Hippocampal formation (tissue), 2 donors: ENCODE measurements at regions not wholly inside any gene's neighbourhood (a gene's known extent, or its start where the extent isn't known, plus 50 kb on each side); places are given as distances from the start of the nearest gene placed in this dataset.
"Not testable (repeated sequence)": the region's sequence is repeated elsewhere in the genome, so short reads cannot be mapped to it uniquely, and the experiment has no call there.

Experiments
- DNase-seq, 2 donors: peaks; one replicate each; lab custom pipeline; 2025; lab: John Stamatoyannopoulos, UW

DNA sequence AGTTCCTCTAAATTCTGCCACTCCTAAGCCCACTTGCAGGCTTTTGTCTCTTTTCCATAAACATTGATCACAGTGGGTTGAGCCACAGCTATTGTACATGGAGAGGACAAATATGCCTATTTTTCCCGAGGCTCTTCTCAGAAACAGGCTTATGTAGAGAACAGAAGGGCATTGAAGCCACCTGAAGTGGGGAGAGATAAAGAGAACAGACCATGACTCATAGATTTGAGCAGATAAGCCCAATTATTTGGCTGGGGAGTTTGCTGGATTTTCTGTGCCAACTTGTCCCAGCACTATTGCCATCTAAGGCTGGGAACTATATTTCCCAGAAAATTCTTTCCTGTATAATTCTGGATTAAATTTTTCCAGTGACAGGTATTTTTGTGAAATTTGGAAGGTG, 446.1 kb upstream of the RPS6KA3 start:
- no peak for DNase-seq

DNA sequence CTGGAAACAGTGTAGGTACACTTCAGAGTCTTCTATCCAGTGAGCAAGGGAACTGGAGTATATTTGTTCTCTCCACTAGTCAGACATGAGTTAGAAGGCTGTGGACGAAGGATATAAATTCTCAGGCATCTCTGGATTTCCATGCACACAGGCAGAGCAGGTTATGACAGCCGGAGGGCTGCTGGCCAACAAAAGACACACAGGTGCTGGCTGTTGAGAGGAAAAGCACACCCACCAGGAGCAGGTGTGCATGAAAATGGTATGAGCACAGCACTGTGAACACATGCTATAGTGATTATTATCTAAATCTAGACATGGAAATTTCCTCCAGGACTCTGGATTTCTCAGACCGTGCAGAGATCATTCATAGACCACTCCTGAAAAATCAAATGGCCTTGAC, 444.7 kb upstream of the RPS6KA3 start:
- no peak for DNase-seq

DNA sequence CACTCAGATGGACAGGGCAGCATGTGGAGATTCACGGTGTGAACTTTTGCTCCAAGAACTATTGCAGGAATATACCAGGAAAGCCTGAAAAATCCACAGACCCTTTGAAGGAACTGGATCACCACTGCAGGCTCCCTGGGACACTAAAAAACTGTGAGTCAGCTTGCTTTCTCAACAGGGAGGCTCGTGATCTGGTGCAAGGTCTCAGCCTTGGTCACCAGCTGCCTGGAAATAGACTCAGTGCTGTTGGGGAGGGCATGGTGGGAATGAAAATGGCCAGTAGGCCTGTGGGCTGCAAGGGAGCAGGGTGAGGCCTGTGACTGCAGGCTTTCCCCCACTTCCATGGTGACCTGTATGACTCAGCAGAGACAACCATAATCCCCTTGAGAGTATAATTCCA, 426.4 kb upstream of the RPS6KA3 start:
- no peak for DNase-seq

DNA sequence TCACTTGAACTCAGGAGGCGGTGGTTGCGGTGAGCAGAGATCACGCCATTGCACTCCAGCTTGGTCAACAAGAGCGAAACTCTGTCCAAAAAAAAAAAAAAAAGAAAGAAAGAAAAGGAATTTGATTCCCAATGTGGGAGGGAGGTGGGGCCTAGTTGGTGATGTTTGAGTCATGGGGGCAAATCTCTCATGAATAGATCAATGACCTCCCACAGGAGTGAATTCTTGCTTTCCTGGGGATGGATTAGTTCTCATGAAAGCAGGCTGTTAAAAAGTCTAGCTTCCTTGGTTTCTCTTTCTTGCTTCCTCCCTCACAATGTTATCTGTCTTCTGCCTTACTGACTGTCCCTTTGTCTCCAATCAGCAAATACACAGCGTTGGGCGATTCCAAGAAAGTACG, 419.5 kb upstream of the RPS6KA3 start:
- DNase-seq, result no peak

DNA sequence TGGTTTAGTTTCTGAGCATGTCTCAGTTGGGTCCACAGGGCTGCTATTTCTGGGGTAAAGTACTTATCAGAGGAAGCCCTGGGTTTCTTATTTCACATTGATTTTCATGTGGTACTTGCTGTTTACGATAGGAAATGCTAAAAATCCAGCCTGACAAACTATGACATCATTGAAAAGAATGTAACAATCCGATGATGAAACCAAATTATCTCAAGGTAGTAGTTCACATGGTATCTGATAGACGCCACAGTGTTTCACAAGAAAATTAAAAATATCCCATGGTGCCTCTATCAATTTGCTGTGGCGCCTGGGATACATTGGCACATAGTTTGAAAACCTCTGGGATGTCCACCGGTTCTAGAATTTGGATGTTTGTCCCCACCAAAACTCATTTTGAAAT, 418.9 kb upstream of the RPS6KA3 start:
- DNase-seq, result no peak

DNA sequence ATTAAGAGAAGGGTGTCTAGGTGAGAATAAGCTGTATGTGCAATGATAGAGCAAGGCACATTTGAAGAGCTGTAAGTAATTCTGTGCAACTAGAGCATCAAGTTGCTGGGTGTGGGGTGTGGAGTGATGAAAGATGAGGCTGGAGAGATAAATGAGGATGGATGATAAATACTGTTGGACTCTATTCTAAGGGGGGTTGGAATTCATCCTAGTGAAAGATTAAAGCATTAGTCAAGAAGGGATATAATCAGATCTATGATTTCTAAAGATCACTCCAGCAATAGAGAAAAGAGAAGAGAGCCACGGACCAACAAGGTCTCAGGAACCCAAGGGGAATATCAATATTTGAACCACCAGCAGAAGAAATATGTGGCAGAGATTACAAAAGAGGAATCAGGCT, 415.0 kb upstream of the RPS6KA3 start:
- no peak for DNase-seq

DNA sequence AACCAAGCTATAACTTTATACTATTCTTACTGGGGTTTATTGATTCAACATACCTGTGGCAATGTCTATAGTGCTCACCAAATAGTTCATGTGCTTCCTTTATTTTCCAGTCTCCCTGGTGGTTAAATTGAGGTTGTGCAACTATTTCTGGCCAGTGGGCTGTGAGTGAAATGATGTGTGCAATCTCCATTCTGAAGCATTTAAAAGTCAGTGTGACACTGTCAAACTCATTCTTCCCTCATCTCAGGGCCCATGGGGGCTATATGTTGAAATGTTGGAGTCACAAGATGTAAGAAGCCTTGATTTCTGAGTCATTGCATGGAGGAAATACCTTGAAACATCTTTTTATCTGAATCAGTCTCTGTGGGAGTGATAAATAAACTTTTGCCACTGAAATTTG, 414.3 kb upstream of the RPS6KA3 start:
- DNase-seq, result no peak

DNA sequence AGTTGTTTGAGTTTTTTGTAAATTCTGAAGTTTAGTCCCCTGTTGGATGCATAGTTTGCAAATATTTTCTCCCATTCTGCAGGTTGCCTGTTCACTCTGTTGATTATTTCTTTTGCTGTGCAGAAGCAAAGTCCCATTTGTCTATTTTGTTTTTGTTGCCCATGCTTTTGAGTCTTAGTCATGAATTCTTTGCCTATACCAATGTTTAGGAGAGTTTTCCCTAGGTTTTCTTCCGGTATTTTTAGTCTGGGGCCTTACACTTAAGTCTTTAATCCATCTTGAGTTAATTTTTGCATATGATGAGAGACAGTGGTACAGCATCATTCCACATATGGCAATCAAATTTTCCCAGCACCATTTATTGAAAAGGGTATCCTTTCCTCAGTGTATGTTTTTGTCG, 405.8 kb upstream of the RPS6KA3 start:
- DNase-seq, result no peak

DNA sequence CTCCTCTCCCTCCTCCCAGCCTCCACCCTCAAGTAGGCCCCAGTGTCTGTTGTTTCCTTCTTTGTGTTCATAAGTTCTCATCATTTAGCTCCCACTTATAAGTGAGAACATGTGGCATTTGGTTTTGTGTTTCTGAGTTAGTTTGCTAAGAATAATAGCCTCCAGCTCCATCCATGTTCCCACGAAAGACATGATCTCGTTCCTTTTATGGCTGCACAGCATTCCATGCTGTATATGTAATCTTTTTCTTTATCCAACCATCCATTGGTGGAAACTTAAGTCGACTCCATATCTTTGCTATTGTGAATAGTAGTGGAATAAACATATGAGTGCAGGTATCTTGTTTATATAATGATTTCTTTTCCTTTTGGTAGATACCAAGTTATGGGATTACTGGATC, 405.0 kb upstream of the RPS6KA3 start:
- DNase-seq, result not testable (repeated sequence)

DNA sequence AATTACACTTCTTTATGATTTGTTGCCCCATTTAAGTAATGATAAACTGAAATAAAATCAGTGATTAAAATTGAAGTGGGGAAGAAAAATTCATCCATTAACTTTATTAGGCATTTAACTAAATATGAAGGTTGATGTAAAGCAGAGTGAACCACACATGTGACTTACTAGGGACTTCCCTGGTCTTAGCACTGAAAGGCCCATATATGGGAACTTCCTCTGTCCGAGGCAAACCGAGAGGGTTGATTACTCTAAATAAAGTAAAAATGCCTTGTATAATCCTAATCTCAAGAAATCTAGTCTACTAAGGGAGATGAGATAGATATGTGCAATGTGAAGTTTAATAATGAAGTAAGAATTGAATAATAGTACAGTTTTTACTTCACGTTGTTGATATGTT, 403.9 kb upstream of the RPS6KA3 start:
- no peak for DNase-seq

DNA sequence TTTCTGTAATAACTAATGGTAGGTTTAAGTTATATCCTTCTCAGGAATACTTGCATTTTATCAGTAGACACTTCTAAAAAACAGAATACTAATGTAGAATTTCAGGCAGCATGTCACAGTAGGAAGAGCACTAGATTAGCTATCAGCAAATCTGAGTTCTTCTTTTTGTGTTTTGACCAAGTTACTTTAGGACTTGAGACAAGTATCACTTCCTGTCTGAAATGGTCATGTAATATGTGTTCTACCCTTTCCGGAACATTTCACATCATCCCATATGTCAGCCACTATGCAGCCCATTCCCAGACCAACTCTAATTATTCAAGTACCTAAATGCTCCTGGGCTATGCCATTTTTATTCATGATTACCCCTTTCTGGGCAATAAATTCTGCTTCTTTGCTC, 401.8 kb upstream of the RPS6KA3 start:
- DNase-seq, result no peak

DNA sequence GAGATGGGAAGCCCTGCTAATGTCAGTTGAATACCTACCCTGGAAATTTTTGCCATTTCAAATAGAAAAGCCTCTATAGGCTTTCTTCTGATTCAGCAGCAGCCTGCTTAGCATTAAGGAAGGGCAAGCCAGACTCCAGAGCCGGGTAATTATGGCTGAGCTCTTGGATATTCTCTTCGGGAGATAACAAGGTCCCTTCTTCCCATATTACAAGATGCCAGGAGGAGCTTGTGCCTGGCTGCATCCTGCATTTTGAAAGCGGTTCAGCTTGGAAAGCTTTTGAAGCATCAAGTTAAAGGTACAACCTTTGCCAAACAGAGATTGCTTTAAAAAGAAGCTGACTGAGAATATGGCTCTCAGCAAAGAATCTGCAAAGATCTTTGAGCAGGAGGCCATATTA, 399.6 kb upstream of the RPS6KA3 start:
- DNase-seq, result no peak

DNA sequence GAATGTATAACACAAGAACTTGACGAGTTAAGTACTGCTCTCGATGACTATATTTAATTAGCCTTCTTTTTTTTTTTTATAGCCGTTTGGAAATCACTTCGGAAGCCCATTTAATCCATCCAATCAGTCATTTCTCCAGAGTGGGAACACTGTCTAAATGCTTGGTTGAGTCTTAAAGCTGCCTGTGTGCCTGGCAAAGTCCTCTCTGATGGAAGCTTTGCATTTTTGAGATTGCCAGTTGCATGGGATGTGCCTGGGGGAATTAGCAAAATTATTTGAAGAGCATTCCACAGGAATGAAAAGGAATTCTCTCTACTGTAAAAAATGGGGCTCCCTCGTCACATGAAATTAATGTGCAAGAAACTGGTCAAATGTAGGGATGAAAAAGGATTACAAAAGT, 398.8 kb upstream of the RPS6KA3 start:
- no peak for DNase-seq

DNA sequence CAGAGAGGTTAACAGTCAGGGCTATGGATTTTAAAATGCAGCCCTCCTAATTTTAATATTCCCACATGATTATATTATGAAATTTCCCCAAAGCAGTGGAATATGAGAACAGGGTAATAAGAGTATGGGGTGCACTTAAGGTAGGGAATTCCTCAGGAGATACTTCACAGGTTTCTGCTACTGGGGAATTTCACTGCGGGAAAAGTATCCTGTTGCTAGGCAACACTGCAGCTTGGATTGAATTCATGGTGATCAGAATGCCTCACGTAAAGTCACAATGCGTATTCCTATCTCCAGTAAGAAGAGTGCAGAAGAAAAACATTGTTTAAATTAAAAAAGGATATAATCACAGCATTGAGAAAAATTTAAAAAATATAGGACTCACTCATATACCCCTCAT, 398.1 kb upstream of the RPS6KA3 start:
- DNase-seq, result no peak

DNA sequence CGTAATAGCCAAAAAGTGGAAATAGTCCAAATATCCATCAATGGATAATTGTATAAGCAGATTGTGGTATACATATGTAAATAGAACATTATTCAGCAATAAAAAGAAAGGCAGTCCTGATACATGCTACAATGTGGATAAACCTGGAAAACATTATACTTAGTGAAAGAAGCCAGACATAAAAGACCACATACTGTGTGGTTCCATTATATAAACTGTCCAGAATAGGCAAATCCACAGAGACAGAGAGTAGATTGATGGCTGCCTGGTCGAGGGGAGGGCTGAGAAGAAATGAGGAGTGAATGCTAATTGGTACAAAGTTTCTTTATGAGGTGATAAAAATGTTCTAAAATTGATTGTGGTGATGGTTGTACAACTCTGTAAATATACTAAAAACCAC, 397.4 kb upstream of the RPS6KA3 start:
- no peak for DNase-seq

DNA sequence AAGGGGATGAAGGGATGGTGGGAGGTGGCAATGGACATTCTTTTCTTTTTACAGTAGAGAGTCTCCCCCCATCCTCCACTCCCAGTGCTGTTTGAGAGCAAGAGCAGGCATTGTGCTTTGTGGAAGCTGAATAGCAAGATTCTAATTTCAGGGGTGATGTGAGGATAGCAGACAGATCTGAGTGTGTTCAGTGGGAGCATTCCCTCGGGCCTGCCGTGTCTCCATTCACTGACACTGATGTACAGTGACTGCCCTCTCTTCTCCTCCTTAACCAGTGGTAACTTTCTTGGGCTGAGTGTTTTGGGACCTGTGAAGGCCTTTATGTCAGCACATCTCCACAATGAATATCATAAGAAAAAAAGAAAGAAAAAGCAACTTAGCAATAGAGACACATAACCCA, 396.6 kb upstream of the RPS6KA3 start:
- DNase-seq, result no peak

DNA sequence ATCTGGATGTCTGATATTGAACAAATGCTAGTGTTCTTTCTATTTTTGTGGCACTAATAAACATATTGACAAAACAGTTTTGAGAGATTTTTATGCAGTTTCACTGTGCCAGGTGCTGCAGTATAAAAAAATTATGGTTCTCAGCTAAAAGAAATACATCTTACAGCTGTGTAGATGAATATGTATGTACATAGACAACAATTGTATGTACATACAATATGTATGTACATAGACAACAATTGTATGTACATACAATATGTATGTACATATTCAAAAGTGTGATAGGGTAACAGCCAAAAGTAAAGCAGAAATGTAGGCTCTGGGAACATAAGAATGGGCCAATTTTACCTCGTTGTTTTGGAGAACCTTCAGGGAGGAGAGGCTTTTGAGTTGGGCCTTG, 390.0 kb upstream of the RPS6KA3 start:
- no peak for DNase-seq

DNA sequence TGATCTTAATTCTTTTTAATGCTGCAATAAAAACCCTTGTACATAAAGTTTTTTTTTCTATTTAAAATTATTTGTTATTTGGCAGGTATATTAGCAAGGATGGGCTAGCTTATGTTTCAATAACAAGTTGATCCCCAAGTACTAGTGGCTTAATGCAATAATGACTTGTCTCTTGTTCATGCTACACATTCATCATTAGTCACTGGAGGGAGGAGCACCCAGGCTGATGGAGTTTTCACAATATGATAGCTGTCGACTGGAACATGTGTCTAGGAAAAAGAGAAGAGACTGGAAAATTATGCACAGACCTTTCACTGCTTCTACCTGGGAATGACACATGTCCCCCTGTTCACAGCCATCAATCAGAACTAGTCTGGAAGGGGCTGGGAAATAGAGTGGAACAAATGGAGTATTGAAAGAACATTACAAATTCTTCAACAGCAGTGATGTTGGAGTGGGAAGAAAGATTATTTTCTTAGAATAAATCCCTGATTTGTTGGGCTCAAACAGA, 387.9 kb upstream of the RPS6KA3 start:
- DNase-seq, result no peak

DNA sequence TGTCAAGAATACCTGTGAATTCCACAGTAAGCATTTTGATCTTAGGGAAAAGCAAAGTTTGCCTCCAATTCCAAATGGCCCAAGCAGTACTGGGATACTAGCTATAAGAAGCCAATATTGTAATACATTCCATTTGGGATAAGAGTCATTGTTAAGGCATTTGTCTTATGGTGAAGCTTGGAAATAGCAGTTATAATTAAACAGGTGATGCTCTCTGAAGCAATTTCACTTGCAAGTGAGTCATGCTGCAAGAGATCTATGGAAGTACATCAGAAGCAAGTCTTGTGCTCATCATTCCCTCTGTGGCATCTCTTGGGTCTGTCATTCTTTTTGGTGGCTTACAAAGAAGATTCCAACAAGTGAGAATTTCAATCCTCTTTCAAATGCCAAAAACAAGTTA, 386.4 kb upstream of the RPS6KA3 start:
- DNase-seq, result no peak

DNA sequence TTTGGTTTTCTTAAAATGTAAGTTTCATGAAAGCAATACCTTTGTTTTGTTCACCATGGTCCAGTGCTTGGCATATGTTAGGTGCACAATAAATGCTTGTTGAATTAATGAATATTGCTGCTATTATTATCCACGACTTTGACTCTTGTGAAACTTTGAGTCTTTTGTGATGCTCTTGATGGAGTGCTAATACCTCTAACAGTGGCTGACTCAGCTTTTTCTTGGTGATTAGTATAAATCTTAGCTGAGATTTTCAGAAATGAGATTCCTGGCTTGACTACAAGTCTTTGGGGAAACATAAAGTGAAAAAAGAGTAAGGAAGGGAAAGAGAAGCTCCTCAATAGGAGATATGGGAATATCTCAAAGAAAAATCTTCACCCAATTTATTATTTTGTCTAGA, 375.2 kb upstream of the RPS6KA3 start:
- DNase-seq, result no peak

DNA sequence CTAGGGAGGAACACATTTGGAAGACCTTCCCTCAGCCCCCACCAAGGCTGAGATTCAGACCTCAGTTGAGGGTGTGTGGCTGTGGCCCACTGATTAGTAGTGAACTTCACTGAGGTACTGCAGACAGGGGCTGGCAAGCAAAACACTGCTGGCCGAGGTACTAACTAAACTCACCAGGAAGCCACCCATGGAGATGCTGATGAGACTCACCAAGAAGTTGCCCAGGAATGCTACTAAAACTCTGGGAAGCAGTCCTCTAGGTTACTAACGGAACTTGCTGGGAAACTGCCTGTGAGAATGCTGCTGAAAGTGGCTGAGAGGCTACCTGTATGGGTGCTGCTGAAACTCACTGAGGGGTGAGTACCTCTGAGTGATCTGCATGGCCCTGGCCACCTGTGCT, 372.4 kb upstream of the RPS6KA3 start:
- DNase-seq, result no peak

DNA sequence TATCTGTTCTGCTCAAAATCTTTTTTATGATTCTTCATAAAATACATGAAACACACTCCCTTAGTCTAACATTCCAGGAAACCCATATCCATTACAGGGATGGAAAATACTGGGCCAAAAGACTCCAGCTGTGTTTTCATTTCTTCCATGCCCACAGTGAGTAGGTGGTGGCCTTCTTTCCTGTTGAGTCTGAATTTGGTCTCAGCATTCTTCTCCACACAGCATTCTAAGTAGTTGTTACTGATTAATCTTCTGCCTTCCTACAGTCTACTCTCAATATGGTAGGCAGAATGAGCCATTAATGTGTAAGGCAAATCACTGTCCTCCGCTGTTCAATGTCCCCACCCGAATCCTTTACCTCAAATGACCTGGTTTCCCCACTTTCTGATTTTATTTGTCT, 370.6 kb upstream of the RPS6KA3 start:
- no peak for DNase-seq

DNA sequence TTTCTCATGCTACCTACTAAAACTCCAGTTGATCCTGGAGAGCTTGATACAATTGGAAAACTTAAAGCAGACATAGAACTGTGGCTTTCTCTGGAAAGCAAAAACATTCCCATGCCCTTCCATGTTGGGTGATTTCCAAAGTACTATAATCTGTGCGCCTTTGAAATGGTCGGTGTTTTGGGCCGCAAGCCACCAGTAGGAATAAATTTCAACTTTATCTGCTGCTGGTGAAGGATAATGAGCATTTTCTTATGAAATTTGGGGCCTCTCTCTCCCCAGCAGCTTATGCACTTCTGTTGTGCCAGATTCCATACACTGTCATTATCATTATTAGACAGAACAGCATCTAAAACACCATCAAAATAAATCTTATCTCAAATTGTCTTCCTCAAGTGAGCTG, 366.7 kb upstream of the RPS6KA3 start:
- DNase-seq, result no peak

DNA sequence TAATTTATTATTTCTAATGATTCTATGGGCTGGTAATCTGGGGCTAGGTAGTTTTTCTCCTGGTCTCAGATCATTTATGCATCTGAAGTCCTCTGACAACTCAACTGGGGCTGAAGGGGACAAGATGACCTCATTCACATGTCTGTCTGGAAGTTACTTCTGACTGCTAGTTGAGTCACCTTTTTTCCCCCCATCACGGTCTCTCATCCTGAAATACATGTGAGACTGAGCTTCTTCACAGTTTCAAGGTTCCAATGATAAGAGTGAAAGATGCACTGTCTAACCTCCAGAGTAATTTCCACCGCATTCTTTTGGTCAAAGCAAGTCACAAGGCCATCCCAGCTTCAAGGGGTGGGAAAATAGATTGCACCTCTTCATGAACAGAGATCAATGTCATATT, 356.7 kb upstream of the RPS6KA3 start:
- no peak for DNase-seq

DNA sequence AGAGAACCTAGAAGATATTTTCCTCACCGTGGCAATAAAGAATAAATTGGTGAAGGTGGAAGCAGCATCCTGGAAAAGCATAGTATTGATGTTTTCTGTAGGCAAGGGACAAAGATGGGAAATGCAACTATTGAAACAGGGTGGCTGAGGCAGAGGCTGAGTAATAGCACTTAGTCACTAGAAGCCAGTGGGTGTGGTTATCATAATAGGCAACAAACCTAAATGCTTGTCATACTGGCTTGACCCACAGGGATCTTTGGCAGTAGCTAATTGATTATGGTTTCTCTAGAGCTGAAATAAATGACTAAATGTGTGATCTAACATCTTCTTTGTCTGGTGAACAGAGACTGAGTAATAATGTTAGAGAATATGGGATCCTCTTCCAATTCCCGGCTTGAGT, 353.6 kb upstream of the RPS6KA3 start:
- no peak for DNase-seq
